ENCODE measurements at regions not wholly inside any gene's neighbourhood (a gene's known extent, or its start where the extent isn't known, plus 50 kb on each side); places are given as distances from the start of the nearest gene placed in this dataset.

- no peak for DNase-seq (ENCODE audit: low spot score)
These were observed 555.2 kb downstream of the FGF9 start for GRCh38 chr13:22226086-22226485.

DNA sequence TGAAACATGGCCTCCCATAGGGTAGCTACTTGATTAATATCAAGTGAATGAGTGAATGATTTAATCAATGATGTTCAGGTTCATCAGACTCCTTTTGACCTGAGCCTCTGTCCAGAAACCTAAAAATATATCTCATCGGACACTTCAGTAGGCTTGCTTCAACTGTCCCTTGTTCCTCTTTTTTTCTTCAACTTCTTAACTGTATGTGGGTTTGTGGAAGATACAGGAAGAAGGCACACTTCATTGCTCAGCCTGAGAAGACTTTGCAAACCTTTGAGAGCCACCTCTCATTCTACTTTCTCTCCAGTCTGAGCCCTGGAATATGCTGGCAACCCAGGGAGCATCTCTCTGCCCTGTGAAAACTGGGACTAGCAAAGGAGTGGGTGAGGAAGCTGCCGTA lies 557.0 kb downstream of the FGF9 start:
- DNase-seq (ENCODE audit: low spot score), result no peak

- DNase-seq (ENCODE audit: low spot score), result no peak
These were observed 559.0 kb downstream of the FGF9 start for GRCh38 chr13:22229916-22230315.

DNA sequence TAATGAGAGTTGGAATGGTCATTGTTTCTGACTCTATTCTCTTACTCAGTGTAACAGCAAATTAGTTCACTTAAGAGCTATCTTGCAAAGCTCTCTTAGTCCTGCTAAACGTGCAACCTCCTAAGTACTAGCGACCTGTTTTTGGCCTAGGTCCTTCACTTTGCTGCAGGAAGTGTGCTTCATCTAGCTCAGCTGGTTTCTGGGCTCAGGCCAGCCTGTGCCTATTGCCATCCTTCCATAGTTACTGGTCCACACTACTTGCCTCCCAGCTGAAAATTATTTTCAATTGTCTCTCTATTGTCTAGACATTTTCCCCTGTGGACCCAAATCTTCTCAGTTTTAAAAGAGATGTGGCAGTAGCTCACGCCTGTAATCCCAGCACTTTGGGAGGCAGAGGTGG lies 561.3 kb downstream of the FGF9 start:
- DNase-seq (ENCODE audit: low spot score), result no peak

GRCh38 chr13:22235285-22235949 lies 564.5 kb downstream of the FGF9 start:
- no peak for DNase-seq (ENCODE audit: low spot score)

- no peak for DNase-seq (ENCODE audit: low spot score)
These were observed 565.0 kb downstream of the FGF9 start for GRCh38 chr13:22235950-22236290.

DNA sequence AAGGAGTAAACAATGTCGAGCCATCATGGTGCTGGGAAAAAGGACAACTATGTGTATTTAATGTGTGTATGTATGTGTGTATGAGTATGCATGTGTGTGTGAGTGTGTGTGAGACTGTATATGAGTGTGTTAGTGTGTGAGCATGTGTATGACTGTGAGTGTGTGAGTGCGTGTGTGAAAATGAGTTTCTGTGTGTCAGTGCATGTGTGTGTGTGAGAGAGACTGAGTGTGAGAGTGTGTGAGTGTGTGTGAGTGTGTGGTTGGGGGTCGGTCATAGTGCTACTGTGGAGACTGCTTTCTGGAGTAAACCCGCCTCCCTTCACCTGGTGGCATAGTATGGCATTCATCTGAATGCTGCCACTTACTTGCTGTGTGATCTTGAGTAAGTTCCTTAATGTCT lies 567.4 kb downstream of the FGF9 start:
- no peak for DNase-seq (ENCODE audit: low spot score)

GRCh38 chr13:22240716-22241115 lies 569.8 kb downstream of the FGF9 start:
- no peak for DNase-seq (ENCODE audit: low spot score)

GRCh38 chr13:22243469-22244163 lies 572.7 kb downstream of the FGF9 start:
- DNase-seq (ENCODE audit: low spot score), result no peak

DNA sequence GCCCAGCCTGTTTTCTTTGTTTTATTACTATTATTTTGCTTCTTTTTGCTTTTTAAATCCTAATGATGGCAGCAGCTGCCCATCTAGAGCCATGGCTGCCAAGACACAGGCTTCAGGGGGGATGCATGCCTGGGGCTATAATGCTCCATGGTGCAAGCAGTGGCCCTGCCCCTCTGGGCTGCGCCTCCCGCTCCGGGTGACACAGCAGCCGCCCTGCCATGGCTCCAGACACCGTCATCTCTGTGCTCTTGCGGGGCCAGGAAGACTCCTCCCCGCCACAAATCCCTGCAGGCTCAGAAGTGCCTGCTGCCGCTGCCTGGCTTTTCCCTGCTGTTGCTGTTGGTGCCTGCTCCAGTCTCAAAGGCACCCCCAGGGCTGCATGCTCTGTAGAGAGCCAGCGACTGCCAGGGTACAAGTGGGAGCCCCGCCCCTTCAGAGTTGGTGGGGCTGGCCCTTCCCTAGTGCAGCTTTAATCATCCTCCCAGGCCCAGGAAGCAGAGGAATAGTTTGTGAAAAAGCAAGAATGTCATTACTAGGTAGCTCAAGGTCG lies 581.5 kb downstream of the FGF9 start:
- no peak for DNase-seq (ENCODE audit: low spot score)

GRCh38 chr13:22253107-22253506 lies 582.2 kb downstream of the FGF9 start:
- no peak for DNase-seq (ENCODE audit: low spot score)

DNA sequence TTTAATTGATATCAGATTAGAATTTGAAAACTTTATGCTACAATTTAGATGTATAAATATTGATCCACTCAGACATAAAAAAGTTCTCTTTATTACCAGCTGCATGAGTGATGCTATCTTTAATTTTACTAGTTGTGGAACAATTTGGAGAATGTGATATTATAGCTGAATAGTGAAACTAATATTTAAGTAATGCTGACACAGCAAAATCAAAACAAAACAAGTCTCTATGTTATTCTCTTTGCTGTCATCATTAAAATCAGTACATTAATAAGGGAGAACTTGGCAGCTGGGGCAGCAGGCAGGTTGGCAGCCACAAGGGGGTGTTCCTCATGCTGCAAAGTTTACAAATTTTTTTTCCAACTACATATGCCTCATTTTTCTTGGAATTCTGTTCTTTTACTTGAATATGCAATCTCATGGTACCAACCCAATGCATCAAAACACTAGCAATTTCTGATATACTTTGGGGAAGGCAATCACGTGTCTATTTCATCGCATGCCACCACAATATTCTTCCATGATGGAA lies 585.3 kb downstream of the FGF9 start:
- peak; percentile 18 for DNase-seq (ENCODE audit: low spot score)

- DNase-seq (ENCODE audit: low spot score), result no peak
These were observed 591.4 kb downstream of the FGF9 start for GRCh38 chr13:22262001-22262885.

- no peak for DNase-seq (ENCODE audit: low spot score)
These were observed 592.3 kb downstream of the FGF9 start for GRCh38 chr13:22263185-22263584.

GRCh38 chr13:22265563-22265962 lies 594.7 kb downstream of the FGF9 start:
- DNase-seq (ENCODE audit: low spot score), result no peak

DNA sequence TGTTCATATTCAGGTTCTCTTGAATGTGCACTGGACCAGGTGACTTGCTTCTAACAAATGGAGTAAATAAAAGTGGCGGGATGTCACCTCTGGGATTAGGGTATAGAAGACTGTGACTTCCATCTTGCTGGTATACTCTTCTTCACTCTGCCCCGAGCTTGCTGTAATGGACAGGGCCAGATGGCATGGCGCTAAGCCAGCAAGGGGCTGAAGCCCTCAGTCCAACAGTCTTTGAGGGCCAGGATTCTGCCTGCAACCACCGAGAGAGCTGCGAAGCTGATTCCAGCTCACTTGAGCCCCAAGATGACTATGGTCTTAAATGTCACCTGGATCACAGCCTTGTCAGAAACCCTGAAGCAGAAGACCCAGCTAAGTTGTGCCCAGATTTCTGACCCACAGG lies 600.0 kb downstream of the FGF9 start:
- DNase-seq (ENCODE audit: low spot score), result no peak

DNA sequence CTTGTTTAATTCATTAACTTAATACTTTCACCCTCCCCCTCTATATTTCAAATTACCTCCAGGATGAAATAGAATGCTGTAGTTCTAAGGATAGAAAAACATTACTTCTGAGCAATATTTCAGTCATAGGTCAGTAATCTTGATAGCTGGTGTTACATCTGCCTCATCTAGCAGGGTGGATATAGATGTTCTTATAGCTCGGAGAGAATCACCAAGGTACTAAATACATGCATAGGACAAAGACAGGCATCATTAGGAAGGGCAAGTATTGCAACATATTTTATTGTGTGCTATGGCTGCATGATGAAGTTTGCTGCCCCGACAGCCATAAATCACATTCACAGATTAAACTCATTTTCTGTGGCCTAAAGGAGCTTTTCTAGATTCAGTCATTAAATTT lies 601.0 kb downstream of the FGF9 start:
- DNase-seq (ENCODE audit: low spot score), result no peak

- no peak for DNase-seq (ENCODE audit: low spot score)
These were observed 604.5 kb downstream of the FGF9 start for GRCh38 chr13:22275393-22275792.

DNA sequence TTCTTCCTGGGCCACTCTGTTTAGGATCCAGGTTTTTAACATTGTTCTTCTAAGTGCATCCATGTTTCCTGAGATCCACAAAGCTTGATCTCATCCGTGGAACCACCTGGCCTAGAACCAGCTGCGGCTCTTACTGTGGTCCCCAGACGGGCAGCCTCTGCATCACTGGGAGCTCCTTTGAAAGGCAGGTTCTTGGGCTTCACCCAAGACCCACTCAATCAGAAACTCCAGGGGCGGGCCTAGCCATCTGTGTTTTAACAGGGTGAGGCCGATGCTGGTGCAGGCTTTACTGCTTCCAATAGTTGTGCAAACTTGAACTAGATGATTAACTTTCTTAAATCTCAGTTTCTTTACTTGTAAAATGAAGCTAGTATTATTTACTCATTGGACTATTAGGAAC lies 605.7 kb downstream of the FGF9 start:
- no peak for DNase-seq (ENCODE audit: low spot score)

DNA sequence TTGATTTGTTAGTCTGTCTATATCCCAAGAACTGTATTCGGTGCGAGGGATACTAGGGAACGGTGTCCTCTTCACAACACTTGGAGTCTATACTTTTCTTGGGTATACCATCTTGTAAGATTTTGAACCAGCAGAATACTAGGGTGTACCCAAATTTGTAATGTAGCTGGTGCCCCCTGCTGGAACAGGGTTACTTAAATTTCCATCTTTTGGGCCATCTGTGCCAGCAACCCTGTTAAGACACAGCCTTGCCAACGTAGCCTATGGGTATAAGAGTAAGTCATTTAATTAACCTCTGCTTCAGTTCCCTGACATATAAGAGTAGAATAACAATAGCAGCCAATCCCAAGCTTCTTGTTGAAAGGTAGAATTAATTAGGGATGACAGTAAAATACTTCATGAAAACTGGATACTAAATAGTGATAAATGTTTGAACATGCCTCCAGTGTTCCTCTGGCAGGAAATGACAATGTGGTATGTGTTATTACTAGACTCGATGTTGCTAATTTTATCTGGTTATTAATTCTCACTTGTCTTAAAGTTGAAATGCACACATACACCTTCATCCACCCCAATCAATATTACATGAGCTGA lies 607.6 kb downstream of the FGF9 start:
- DNase-seq (ENCODE audit: low spot score), result peak; percentile 74

GRCh38 chr13:22285867-22286266 lies 615.0 kb downstream of the FGF9 start:
- no peak for DNase-seq (ENCODE audit: low spot score)

GRCh38 chr13:22286338-22286737 lies 615.5 kb downstream of the FGF9 start:
- DNase-seq (ENCODE audit: low spot score), result no peak
